Spinal cord (tissue), 9 donors: ENCODE measurements at regions not wholly inside any gene's neighbourhood (a gene's known extent, or its start where the extent isn't known, plus 50 kb on each side); places are given as distances from the start of the nearest gene placed in this dataset.
A peak's percentile ranks its signal among the peaks of the same experiment; 100 is the strongest.

Experiments used
- DNase-seq, 6 donors: peaks; one replicate each; pipeline versions ENCODE4 v3.0.0 to v3.0.0-alpha.2; 2013 to 2015; ENCODE audit warnings: low spot score in 6 of 6, low read depth in 4 of 6
- H3K27ac ChIP-seq: one replicate; pipeline ENCODE4 v1.5.1; 2013; ENCODE audit warnings: low read depth, low read length, control low read depth
- H3K27me3 ChIP-seq: one replicate; pipeline ENCODE4 v1.6.1; 2013; ENCODE audit warnings: low read length; ENCODE audit not compliant: control insufficient read depth, insufficient read depth
- H3K36me3 ChIP-seq: one replicate; pipeline ENCODE4 v1.6.1; 2013; ENCODE audit warnings: low read length; ENCODE audit not compliant: control insufficient read depth, insufficient read depth
- H3K4me1 ChIP-seq: one replicate; pipeline ENCODE4 v1.6.1; 2013; ENCODE audit warnings: low read length; ENCODE audit not compliant: control insufficient read depth, insufficient read depth
- H3K4me3 ChIP-seq: one replicate; pipeline ENCODE4 v1.5.1; 2013; ENCODE audit warnings: low read depth, low read length, control low read depth
- H3K9me3 ChIP-seq: one replicate; pipeline ENCODE4 v1.6.1; 2013; ENCODE audit warnings: low read length; ENCODE audit not compliant: control insufficient read depth, insufficient read depth
- WGBS: methylation state at CpG from one replicate; pipeline ENCODE4 v1.1.5; 2013; ENCODE audit warnings: missing lambda C conversion rate; ENCODE audit not compliant: insufficient coverage; 5-methylcytosine and 5-hydroxymethylcytosine counted together
- donor health status: healthy.

- peak in 5 of 6 donors; percentile 17 to 91 (median 29) for DNase-seq
- 19% methylated on average over 4 of the region's 5 CpGs for WGBS
- H3K4me1 ChIP-seq = peaks cover 2% of the 10 kb centered on the region
- no peak overlapping the region for H3K4me3 ChIP-seq
- H3K27me3 ChIP-seq = no peaks in the 10 kb centered on the region
- no peak overlapping the region for H3K27ac ChIP-seq
- no peaks in the 10 kb centered on the region for H3K9me3 ChIP-seq
- H3K36me3 ChIP-seq = no peaks in the 10 kb centered on the region
These were observed 172.8 kb downstream of the ARL4C start for GRCh38 chr2:234324116-234324515.

GRCh38 chr2:234322766-234323465 is 174.0 kb downstream of the ARL4C start:
- WGBS = no CpG with 5 or more reads among the region's 2 CpGs

DNA sequence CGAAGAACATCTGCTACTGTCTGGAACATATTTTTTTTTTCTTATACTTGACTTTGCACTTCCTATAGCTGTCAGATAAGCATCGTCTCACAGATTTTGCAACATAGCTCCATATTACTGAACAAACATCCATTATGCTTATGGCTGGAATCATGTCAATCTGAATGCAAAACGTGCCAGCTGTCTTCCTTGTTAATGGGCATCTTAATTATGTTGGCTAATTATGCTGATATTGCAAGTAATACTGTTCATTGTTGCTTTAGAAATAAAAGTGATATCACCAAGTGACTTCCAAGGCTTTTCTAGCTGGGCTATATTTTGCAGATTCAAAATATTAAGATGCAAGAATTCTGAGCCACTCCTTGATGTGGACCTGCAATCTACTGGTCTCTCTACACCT is 176.8 kb downstream of the ARL4C start:
- WGBS = 90% methylated on average over 2 of the region's 3 CpGs
- Histone ChIP-seq H3K27ac (no peak overlapping the region), H3K4me1 (peaks cover 2% of the 10 kb centered on the region), H3K9me3 (no peaks in the 10 kb centered on the region), H3K27me3 (no peaks in the 10 kb centered on the region), H3K4me3 (no peak overlapping the region), H3K36me3 (no peaks in the 10 kb centered on the region)
- DNase-seq = peak in 2 of 6 donors; percentile 75 to 76

More at GRCh38 chr2:234322766-234323465, 174.0 kb downstream of the ARL4C start:
- Histone ChIP-seq H3K4me1 (peaks cover 2% of the 10 kb centered on the region), H3K36me3 (no peaks in the 10 kb centered on the region), H3K27ac (no peak overlapping the region), H3K9me3 (no peaks in the 10 kb centered on the region), H3K4me3 (no peak overlapping the region), H3K27me3 (no peaks in the 10 kb centered on the region)
- peak in 1 of 6 donors; percentile 10 for DNase-seq

DNA sequence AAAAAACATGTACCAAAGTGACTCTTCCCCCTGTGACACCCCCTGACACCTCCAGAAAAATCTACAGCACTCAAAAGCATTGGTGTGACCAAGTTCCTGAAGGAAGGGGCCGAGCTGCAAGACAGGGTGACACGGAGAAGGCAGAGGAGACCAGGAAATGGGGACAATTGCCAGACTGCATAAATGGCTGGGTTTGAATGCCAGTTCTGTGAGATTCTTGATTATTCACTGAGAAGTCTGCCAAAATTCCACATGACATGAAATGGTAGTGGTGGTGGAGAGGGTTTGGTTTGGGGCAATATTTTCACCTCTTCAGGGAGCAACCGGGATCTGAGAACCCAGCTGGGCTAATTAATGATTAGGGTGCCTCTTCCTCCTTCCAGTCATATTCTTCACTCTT is 178.5 kb downstream of the ARL4C start:
- no peaks in the 10 kb centered on the region for H3K4me1 ChIP-seq
- H3K27ac ChIP-seq = no peak overlapping the region
- no peaks in the 10 kb centered on the region for H3K9me3 ChIP-seq
- no peaks in the 10 kb centered on the region for H3K36me3 ChIP-seq
- peak in 1 of 6 donors; percentile 67 for DNase-seq
- H3K27me3 ChIP-seq = no peaks in the 10 kb centered on the region
- no peak overlapping the region for H3K4me3 ChIP-seq
- WGBS = 61% methylated on average over 2 of the region's 3 CpGs

GRCh38 chr2:234313558-234313957 is 183.3 kb downstream of the ARL4C start:
- no peak overlapping the region for H3K27ac ChIP-seq
- WGBS = 100% methylated on average over 1 of the region's 4 CpGs
- no peak overlapping the region for H3K4me3 ChIP-seq
- no peaks in the 10 kb centered on the region for H3K27me3 ChIP-seq
- H3K4me1 ChIP-seq = no peaks in the 10 kb centered on the region
- DNase-seq = no peak
- no peaks in the 10 kb centered on the region for H3K36me3 ChIP-seq
- H3K9me3 ChIP-seq = no peaks in the 10 kb centered on the region

DNA sequence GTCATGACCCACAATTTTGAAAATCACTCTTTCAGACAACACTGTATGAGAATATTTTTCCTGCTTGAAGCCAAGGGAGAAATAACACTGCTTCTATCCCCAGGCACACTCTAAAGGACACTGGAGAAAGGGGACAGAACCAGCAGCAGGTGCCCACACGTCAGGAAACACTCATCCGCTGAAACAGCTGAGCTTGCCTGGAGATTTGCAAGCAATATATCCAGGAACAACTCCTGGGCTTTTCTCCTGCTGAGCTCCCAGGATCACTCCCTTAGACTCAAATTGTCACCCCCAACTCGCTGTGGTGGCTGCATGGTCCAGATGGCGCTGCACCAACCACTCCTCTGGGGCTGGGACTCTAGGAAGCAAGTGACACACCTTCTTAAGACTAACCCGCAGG is 186.7 kb downstream of the ARL4C start:
- WGBS = 95% methylated on average over 5 of the region's 5 CpGs
- no peaks in the 10 kb centered on the region for H3K27me3 ChIP-seq
- no peak overlapping the region for H3K4me3 ChIP-seq
- no peaks in the 10 kb centered on the region for H3K4me1 ChIP-seq
- no peaks in the 10 kb centered on the region for H3K36me3 ChIP-seq
- no peaks in the 10 kb centered on the region for H3K9me3 ChIP-seq
- no peak overlapping the region for H3K27ac ChIP-seq
- DNase-seq = no peak

GRCh38 chr2:234309431-234309830 is 187.4 kb downstream of the ARL4C start:
- no peak overlapping the region for H3K27ac ChIP-seq

GRCh38 chr2:234308813-234309195 is 188.1 kb downstream of the ARL4C start:
- Histone ChIP-seq H3K36me3 (no peaks in the 10 kb centered on the region), H3K27me3 (no peaks in the 10 kb centered on the region), H3K9me3 (no peaks in the 10 kb centered on the region), H3K4me1 (no peaks in the 10 kb centered on the region), H3K4me3 (no peak overlapping the region), H3K27ac (no peak overlapping the region)
- WGBS = 69% methylated on average over 3 of the region's 6 CpGs
- DNase-seq = peak in 1 of 6 donors; percentile 49

More at GRCh38 chr2:234309431-234309830, 187.4 kb downstream of the ARL4C start:
- no peak for DNase-seq
- no peak overlapping the region for H3K4me3 ChIP-seq
- no peaks in the 10 kb centered on the region for H3K9me3 ChIP-seq
- H3K4me1 ChIP-seq = no peaks in the 10 kb centered on the region
- no peaks in the 10 kb centered on the region for H3K36me3 ChIP-seq
- H3K27me3 ChIP-seq = no peaks in the 10 kb centered on the region
- no CpG with 5 or more reads among the region's 5 CpGs for WGBS

DNA sequence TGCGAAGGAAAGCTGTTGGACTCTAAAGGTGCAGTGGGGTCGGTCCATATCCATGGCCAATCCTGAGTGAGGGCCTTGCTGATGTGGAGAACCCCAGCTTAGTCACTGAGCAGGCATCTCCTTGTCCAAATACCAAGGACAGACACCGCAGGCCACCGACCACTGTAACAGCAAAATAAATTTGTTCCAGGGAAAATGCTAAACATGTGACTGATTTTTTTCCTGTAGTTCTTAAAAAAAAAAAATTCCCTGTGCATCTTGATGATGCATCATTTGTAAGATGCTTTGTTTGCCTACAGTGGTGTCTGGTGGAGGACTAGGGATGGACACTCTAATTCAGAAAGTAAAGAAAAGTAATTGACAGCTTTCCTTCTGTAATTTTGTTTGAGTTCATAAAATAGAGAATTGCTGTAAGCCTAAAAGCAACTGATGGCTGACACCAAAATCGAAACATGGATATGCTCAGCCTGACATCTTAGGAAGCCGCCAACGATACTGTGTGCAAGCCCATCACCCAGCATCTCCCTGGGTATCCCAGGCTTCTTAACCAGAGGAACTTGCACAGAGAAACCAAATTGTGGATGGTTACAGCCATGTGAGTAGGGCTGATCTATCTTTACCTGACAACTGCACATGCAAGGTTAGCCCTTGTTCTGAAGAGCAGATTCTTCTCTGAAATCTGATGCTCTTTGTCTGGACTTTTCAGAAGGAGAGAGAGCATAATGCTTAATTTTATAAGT is 188.6 kb downstream of the ARL4C start:
- no peaks in the 10 kb centered on the region for H3K36me3 ChIP-seq
- WGBS = 98% methylated on average over 5 of the region's 7 CpGs

More for the DNA sequence above, 188.6 kb downstream of the ARL4C start:
- no peaks in the 10 kb centered on the region for H3K4me1 ChIP-seq
- no peak overlapping the region for H3K27ac ChIP-seq
- no peaks in the 10 kb centered on the region for H3K9me3 ChIP-seq
- no peaks in the 10 kb centered on the region for H3K27me3 ChIP-seq
- no peak for DNase-seq
- H3K4me3 ChIP-seq = no peak overlapping the region
